Neural cell (in vitro differentiated cells): ENCODE measurements at regions not wholly inside any gene's neighbourhood (a gene's known extent, or its start where the extent isn't known, plus 50 kb on each side); places are given as distances from the start of the nearest gene placed in this dataset.
"Not testable (repeated sequence)": the region's sequence is repeated elsewhere in the genome, so short reads cannot be mapped to it uniquely, and the experiment has no call there.

Source experiments
- EZH2 ChIP-seq: fragments of 200-600, 300-800 bp; shearing (Covaris generic), sonication (generic); IDR thresholded peaks from 2 replicates; pipeline ENCODE4 v1.6.1; 2014; ENCODE audit warnings: antibody characterized with exemption, low read length, borderline replicate concordance, mild to moderate bottlenecking; ENCODE audit not compliant: insufficient read depth, poor library complexity, severe bottlenecking
- TAF1 ChIP-seq: IDR thresholded peaks from 2 replicates; pipeline ENCODE4 v1.6.1; 2012; ENCODE audit warnings: low read depth
- TF ChIP-seq, protein P1 (sequence below): fragments of 450-650 bp; IDR thresholded peaks from 2 replicates; pipeline ENCODE4 v1.5.1; 2014; ENCODE audit warnings: antibody characterized with exemption, mild to moderate bottlenecking, moderate library complexity; ENCODE audit not compliant: poor library complexity, severe bottlenecking

DNA sequence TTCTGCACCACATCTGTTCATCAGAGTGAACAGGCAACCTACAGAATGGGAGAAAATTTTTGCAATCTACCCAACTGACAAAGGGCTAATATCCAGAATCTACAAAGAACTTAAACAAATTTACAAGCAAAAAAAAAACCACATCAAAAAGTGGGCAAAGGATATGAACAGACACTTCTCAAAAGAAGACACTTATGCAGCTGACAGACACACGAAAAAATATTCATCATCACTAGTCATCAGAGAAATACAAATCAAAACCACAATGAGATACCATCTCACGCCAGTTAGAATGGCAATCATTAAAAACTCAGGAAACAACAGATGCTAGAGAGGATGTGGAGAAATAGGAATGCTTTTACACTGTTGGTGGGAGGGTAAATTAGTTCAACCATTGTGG lies 59.1 kb upstream of the UBE2E2 start:
- TF ChIP-seq, protein P1, sequence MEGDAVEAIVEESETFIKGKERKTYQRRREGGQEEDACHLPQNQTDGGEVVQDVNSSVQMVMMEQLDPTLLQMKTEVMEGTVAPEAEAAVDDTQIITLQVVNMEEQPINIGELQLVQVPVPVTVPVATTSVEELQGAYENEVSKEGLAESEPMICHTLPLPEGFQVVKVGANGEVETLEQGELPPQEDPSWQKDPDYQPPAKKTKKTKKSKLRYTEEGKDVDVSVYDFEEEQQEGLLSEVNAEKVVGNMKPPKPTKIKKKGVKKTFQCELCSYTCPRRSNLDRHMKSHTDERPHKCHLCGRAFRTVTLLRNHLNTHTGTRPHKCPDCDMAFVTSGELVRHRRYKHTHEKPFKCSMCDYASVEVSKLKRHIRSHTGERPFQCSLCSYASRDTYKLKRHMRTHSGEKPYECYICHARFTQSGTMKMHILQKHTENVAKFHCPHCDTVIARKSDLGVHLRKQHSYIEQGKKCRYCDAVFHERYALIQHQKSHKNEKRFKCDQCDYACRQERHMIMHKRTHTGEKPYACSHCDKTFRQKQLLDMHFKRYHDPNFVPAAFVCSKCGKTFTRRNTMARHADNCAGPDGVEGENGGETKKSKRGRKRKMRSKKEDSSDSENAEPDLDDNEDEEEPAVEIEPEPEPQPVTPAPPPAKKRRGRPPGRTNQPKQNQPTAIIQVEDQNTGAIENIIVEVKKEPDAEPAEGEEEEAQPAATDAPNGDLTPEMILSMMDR: not testable (repeated sequence)
- TF ChIP-seq TAF1, EZH2: not testable (repeated sequence)
